SH-SY5Y (cell line): ENCODE measurements at regions not wholly inside any gene's neighbourhood (a gene's known extent, or its start where the extent isn't known, plus 50 kb on each side); places are given as distances from the start of the nearest gene placed in this dataset.

ENCODE experiments used
- GATA2 ChIP-seq: IDR thresholded peaks from 2 replicates; pipeline ENCODE4 v1.6.1; 2011; ENCODE audit warnings: mild to moderate bottlenecking, low read depth, low read length
- GATA3 ChIP-seq: IDR thresholded peaks from 2 replicates; pipeline ENCODE4 v1.6.1; 2011; ENCODE audit warnings: low read depth, mild to moderate bottlenecking, low read length, moderate library complexity

DNA sequence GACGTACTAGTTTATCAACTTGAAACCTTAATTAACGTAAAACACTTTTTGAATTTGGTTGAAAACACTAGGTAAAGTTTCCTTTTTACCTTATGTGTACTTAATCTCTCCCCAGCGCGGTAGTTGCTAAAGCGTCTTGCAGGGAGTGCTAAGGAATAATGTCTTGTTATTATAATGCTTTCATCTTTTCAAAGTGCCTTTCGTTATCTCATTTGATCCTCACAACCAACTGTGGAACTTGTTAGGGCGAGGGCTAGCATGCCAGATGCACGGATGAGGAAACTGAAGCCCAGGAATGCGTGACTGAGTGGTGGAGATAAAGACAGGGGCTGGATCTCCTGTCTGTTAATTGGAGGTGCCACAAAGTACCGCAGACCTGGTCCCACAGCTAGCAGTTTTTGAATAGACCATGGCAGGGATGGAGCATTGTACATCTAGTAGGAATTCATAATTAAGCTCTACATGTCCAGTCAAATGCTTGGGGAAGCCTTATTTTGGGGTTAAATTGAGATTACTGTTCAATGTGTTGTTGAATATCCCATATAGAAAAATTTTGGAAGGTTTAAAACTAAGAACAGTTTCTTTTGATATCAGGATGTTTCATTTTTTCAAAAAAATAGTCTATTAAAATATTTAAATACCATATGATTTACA is 234.3 kb downstream of the SH2D4B start:
- TF ChIP-seq GATA3 (no peak), GATA2 (no peak)

DNA sequence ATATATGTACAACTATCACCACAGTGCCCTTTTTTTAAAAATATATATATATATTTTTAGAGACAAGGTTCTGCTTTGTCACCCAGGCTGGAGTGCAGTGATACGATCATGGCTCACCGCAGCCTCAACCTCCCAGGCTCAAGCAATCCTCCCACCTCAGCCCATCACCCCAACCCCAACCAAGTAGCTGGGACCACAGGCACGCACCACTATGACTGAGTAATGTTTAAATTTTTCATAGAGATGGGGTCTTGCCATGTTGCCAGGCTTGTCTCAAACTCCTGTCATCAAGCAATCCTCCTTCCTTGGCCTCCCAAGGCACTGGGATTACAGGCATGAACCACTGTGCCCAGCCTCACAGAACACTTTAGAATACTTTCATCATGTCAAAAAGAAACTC is 234.9 kb downstream of the SH2D4B start:
- TF ChIP-seq GATA3 (no peak), GATA2 (no peak)

DNA sequence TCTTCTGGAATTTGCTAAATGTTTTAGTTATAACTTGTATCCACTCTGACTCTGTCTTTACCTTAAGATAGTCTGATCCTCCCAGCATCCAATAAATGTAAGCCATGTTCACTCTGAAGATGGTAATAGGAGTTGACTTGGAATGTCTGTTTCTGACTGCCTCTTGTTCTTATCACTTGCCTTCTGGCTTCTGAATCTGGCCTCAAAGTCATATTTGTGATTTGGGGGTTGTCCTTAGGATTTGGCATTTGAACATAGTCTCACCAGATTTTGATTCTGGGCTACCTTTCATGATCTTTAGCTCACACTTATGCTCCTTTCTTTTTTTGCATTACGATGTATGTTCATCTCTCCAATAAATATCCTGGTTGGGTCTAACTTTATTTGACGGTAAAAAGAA is 247.0 kb downstream of the SH2D4B start:
- TF ChIP-seq GATA3 (no peak), GATA2 (no peak)

GRCh38 chr10:80786322-80786721 is 248.6 kb downstream of the SH2D4B start:
- TF ChIP-seq GATA2 (no peak), GATA3 (no peak)

DNA sequence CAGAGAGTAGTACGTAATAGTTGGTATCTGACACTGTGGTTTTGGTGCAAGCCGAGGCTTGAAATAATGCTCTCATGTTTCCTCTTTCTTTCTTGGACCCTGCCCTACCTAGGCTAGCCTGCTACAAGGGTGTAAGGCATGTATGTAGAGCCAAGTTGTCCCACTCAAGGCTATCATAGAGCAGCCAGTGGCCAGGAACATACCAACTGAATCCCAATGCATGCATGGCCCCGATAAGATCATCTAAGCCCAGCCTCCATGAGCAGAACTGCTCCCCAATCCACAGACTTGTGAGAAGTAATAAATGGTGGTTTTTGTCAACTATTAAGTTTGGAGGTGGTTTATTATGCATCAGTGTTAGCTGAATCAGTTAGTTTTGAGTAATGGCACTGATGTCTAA is 250.2 kb downstream of the SH2D4B start:
- TF ChIP-seq GATA3: no peak
- TF ChIP-seq GATA2: no peak

DNA sequence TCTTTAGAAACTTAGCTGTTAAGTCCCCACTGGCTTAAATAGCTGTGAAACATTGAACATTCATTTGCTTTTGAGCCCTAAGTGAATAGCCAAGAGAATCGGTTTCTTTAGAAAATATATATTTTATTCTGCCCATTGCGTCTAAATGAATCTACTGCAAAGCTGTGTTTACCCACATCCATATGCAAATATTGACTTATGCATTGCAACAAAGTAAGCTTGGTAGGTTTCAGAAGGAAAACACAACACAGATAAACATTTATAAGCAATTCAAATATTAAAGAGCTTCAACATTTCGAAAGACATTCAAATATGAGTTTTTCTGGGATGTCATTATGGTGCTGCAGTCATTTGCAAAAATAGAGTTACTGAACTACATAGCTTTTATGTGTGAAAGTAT is 257.3 kb downstream of the SH2D4B start:
- TF ChIP-seq GATA3 (no peak), GATA2 (no peak)

GRCh38 chr10:80805343-80806020 is 267.8 kb downstream of the SH2D4B start:
- no peak for TF ChIP-seq GATA3
- no peak for TF ChIP-seq GATA2

GRCh38 chr10:80814147-80814652 is 276.5 kb downstream of the SH2D4B start:
- TF ChIP-seq GATA3 (no peak), GATA2 (no peak)

GRCh38 chr10:80829151-80829550 is 291.4 kb downstream of the SH2D4B start:
- TF ChIP-seq GATA3 (no peak), GATA2 (no peak)

DNA sequence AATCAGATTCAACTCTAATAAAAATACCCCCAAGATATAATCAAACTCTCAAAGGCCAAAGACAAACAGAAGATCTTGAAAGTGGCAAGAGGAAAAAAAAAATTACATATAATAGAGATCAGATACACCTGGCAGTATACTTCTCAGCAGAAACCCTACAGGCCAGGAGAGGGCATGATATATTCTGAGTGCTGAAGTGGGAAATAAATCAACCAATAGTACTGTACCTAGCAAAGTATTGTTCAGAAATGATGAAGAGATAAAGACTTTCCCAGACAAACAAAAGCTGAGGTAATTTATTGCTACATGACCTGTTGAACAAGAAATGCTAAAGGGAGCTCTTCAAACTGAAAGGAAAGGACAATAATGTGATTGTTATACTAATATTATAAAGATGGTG is 291.9 kb downstream of the SH2D4B start:
- TF ChIP-seq GATA3 (no peak), GATA2 (no peak)

DNA sequence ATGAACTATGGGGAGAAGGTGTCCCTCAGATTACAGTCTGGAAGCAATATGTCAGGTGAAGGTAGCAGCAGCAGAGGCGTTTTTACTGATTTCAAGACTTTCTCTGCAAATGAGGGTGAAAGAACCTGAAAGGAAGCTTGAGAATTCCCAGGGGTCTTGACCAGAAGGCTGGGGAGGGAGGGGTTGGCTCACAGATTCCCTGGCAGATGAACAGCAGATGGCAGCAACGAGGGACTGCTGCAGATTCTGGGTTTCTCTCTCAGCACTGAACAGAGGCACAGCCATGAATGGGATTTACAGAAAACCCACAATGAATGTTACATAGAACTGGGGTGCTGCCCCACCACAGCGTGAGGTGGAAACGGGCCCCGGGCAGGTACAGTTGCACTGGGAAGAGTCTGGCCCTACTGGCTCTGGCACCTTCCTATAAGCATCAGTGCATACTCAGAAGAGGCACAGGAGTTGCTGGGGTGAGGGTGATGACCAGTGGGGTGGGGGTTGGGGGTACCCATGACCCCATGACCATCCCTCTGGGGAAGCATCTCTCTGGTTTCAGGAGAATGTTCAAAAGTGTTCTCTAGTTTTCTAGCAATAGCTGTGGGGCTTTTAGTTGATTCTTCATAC is 317.8 kb downstream of the SH2D4B start:
- no peak for TF ChIP-seq GATA2
- TF ChIP-seq GATA3: no peak

DNA sequence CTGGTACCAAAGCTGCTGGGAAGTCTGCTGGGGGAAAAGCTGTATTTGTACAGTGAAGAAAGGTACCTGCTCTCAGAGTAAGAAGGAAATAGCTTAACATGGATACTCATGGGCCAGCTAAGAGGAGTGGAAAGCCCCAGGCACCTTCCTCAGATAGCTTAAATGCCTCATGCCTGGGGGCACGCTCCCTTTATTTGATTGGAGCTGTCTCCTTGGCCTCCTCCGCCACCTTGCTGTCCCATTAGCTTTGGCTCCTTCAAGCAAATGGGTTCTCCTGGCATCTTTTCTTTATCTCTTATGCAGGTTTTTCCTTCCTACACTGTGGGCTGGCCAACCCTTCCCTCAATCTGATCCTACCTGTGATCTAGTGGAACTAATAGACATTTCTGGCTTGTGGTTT is 318.5 kb downstream of the SH2D4B start:
- TF ChIP-seq GATA2 (no peak), GATA3 (no peak)

DNA sequence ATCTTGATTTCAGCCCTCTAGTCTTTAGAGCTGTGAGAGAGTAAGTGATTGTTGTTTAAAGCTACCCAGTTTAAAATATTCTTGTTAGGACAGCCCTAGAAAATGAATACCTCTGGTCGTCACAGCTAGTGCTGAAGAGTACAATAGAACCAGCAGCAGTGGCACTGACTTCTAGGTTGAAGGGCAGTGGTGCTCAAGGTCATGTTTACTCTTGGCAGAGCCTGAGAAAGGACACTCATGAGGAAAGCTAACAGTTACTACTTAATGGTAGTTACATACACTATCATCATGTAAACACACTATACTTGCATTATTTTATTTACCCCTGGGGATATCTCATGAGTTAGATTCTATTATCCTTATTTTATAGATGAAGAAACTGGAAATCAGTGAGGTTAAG is 323.0 kb downstream of the SH2D4B start:
- no peak for TF ChIP-seq GATA2
- TF ChIP-seq GATA3: no peak

DNA sequence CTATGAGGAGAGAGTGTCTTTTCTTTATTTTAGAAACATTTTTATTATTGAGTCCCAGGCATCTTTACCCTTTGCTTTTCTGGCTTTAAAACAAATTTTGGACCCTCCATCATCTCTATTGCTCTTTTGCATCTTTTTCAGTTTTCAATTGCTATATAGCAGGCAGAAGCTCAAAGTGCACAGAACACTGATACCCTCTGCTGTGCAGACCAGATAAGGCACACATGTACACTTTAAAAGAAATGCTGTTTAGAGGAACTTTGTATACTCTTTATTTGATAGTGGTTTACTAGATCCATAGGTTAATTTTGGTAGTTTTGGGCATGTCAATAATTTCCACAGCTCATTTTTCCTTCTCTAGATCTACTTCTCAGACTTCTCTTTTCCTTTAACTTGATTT is 324.2 kb downstream of the SH2D4B start:
- TF ChIP-seq GATA2: no peak
- TF ChIP-seq GATA3: no peak

- TF ChIP-seq GATA3 (no peak), GATA2 (no peak)
Measured at GRCh38 chr10:80870282-80870681, 332.6 kb downstream of the SH2D4B start.
